ENCODE measurements at regions not wholly inside any gene's neighbourhood (a gene's known extent, or its start where the extent isn't known, plus 50 kb on each side); places are given as distances from the start of the nearest gene placed in this dataset.

DNA sequence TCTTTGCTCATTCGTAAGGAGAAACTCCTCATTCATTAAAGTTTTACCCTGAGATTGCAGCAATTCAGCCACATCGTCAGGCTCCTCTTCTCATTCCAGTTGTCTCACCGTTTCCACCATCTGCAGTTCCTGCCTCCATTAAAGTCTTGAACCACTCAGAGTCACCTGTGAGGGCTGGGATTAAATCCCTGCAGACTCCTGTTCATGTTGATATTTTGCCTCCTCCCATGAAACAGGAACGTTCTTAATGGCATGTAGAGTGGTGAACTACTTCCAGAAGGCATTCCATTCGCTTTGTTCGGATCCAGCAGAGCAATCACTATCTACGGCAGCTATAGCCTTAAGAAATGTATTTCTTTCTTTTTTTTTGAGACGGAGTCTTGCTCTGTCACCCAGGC lies 96.5 kb upstream of the FAM20C start:
- ATAC-seq: no peak

DNA sequence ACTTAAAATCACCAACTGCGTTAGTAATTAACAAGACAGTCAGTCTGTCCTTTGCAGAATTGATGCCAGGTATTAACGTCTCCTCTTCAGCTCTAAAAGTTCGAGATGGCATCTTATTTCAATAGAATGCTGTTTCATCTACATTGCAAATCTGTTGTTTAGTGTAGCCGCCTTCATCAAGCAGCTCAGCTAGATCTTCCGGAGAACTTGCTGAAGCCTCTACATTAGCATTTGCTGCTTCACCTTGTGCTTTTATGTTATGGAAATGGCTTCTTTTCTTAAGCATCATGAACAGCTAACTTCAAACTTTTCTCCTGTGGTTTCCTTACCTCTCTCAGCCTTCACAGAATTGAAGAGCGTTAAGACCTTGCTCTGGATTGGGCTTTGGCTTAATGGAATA lies 95.5 kb upstream of the FAM20C start:
- ATAC-seq: no peak

More for the DNA sequence above, 96.5 kb upstream of the FAM20C start:
- TF ChIP-seq ZNF565 (CRISPR knock-in tag; conservative IDR thresholded peaks at IDR 0.05; ENCODE audit: low read depth) (no peak), ISL1 (CRISPR knock-in tag; IDR thresholded peaks at IDR 0.05) (no peak), ZC3H10 (CRISPR knock-in tag; IDR thresholded peaks at IDR 0.05) (no peak), TCF4 (CRISPR knock-in tag; IDR thresholded peaks at IDR 0.05; ENCODE audit: borderline replicate concordance) (no peak), CREB5 (CRISPR knock-in tag; IDR thresholded peaks at IDR 0.05; ENCODE audit: low read depth) (no peak), TOX (CRISPR knock-in tag; IDR thresholded peaks at IDR 0.05; ENCODE audit: borderline replicate concordance) (no peak), RARB (CRISPR knock-in tag; IDR thresholded peaks at IDR 0.05) (no peak), SNAI2 (CRISPR knock-in tag; IDR thresholded peaks at IDR 0.05) (no peak), ZNF8 (CRISPR knock-in tag; IDR thresholded peaks at IDR 0.05) (no peak), CSDC2 (CRISPR knock-in tag; IDR thresholded peaks at IDR 0.05) (no peak), ESRRG (CRISPR knock-in tag; IDR thresholded peaks at IDR 0.05) (no peak), GLIS3 (CRISPR knock-in tag; IDR thresholded peaks at IDR 0.05) (no peak), OSR1 (CRISPR knock-in tag; IDR thresholded peaks at IDR 0.05) (no peak)
- TF ChIP-seq, protein P1, sequence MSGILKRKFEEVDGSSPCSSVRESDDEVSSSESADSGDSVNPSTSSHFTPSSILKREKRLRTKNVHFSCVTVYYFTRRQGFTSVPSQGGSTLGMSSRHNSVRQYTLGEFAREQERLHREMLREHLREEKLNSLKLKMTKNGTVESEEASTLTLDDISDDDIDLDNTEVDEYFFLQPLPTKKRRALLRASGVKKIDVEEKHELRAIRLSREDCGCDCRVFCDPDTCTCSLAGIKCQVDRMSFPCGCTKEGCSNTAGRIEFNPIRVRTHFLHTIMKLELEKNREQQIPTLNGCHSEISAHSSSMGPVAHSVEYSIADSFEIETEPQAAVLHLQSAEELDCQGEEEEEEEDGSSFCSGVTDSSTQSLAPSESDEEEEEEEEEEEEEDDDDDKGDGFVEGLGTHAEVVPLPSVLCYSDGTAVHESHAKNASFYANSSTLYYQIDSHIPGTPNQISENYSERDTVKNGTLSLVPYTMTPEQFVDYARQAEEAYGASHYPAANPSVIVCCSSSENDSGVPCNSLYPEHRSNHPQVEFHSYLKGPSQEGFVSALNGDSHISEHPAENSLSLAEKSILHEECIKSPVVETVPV (CRISPR knock-in tag; IDR thresholded peaks at IDR 0.05): no peak
- TF ChIP-seq, protein P2, sequence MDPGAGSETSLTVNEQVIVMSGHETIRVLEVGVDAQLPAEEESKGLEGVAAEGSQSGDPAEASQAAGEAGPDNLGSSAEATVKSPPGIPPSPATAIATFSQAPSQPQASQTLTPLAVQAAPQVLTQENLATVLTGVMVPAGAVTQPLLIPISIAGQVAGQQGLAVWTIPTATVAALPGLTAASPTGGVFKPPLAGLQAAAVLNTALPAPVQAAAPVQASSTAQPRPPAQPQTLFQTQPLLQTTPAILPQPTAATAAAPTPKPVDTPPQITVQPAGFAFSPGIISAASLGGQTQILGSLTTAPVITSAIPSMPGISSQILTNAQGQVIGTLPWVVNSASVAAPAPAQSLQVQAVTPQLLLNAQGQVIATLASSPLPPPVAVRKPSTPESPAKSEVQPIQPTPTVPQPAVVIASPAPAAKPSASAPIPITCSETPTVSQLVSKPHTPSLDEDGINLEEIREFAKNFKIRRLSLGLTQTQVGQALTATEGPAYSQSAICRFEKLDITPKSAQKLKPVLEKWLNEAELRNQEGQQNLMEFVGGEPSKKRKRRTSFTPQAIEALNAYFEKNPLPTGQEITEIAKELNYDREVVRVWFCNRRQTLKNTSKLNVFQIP (CRISPR knock-in tag; IDR thresholded peaks at IDR 0.05; ENCODE audit: borderline replicate concordance, low read depth): no peak
- TF ChIP-seq, protein P3, sequence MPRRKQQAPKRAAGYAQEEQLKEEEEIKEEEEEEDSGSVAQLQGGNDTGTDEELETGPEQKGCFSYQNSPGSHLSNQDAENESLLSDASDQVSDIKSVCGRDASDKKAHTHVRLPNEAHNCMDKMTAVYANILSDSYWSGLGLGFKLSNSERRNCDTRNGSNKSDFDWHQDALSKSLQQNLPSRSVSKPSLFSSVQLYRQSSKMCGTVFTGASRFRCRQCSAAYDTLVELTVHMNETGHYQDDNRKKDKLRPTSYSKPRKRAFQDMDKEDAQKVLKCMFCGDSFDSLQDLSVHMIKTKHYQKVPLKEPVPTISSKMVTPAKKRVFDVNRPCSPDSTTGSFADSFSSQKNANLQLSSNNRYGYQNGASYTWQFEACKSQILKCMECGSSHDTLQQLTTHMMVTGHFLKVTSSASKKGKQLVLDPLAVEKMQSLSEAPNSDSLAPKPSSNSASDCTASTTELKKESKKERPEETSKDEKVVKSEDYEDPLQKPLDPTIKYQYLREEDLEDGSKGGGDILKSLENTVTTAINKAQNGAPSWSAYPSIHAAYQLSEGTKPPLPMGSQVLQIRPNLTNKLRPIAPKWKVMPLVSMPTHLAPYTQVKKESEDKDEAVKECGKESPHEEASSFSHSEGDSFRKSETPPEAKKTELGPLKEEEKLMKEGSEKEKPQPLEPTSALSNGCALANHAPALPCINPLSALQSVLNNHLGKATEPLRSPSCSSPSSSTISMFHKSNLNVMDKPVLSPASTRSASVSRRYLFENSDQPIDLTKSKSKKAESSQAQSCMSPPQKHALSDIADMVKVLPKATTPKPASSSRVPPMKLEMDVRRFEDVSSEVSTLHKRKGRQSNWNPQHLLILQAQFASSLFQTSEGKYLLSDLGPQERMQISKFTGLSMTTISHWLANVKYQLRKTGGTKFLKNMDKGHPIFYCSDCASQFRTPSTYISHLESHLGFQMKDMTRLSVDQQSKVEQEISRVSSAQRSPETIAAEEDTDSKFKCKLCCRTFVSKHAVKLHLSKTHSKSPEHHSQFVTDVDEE (CRISPR knock-in tag; IDR thresholded peaks at IDR 0.05): no peak

DNA sequence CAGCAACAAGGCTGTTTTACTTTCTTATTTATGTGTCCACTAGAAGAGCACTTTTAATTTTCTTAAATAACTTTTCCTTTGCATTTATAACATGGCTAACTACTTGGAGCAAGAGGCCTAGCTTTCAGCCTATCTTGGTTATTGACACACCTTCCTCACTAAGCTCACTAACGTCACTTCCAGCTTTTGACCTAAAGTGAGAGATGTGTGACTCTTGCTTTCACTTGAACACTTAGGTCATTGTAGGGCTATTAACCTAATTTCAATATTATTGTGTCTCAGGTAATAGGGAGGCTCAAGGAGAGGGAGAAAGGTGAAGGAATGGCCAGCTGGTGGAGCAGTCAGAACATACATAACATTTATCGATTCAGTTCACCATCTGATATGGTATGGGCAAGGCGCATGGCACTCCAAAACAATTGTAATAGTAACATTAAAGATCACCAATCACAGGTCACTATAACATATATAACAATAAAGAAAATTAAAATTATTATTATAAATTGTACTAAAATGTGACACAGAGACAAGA lies 95.0 kb upstream of the FAM20C start:
- no peak for ATAC-seq
- no peak for TF ChIP-seq ARNTL (CRISPR knock-in tag; IDR thresholded peaks at IDR 0.05; ENCODE audit: borderline replicate concordance, low read depth)
- TF ChIP-seq TCF4 (CRISPR knock-in tag; IDR thresholded peaks at IDR 0.05; ENCODE audit: borderline replicate concordance): no peak
- TF ChIP-seq OSR1 (CRISPR knock-in tag; IDR thresholded peaks at IDR 0.05): no peak
- TF ChIP-seq, protein P3 (CRISPR knock-in tag; IDR thresholded peaks at IDR 0.05): no peak
- TF ChIP-seq ZNF565 (CRISPR knock-in tag; conservative IDR thresholded peaks at IDR 0.05; ENCODE audit: low read depth): no peak
- TF ChIP-seq ZNF8 (CRISPR knock-in tag; IDR thresholded peaks at IDR 0.05): no peak
- no peak for TF ChIP-seq BACH2 (CRISPR knock-in tag; IDR thresholded peaks at IDR 0.05; ENCODE audit: borderline replicate concordance)
- no peak for TF ChIP-seq ZFP30 (CRISPR knock-in tag; IDR thresholded peaks at IDR 0.05)
- no peak for TF ChIP-seq ZNF70 (CRISPR knock-in tag; IDR thresholded peaks at IDR 0.05)
- no peak for TF ChIP-seq CSDC2 (CRISPR knock-in tag; IDR thresholded peaks at IDR 0.05)
- no peak for TF ChIP-seq ZFP3 (CRISPR knock-in tag; IDR thresholded peaks at IDR 0.05)

More for the DNA sequence above, 95.5 kb upstream of the FAM20C start:
- TF ChIP-seq ZC3H10 (CRISPR knock-in tag; IDR thresholded peaks at IDR 0.05) (no peak), CREB5 (CRISPR knock-in tag; IDR thresholded peaks at IDR 0.05; ENCODE audit: low read depth) (no peak), SNAI2 (CRISPR knock-in tag; IDR thresholded peaks at IDR 0.05) (no peak), BACH2 (CRISPR knock-in tag; IDR thresholded peaks at IDR 0.05; ENCODE audit: borderline replicate concordance) (no peak), ZNF70 (CRISPR knock-in tag; IDR thresholded peaks at IDR 0.05) (no peak), GLIS3 (CRISPR knock-in tag; IDR thresholded peaks at IDR 0.05) (no peak), CSDC2 (CRISPR knock-in tag; IDR thresholded peaks at IDR 0.05) (no peak), RARB (CRISPR knock-in tag; IDR thresholded peaks at IDR 0.05) (no peak), TOX (CRISPR knock-in tag; IDR thresholded peaks at IDR 0.05; ENCODE audit: borderline replicate concordance) (no peak)
